ENCODE measurements at regions not wholly inside any gene's neighbourhood (a gene's known extent, or its start where the extent isn't known, plus 50 kb on each side); places are given as distances from the start of the nearest gene placed in this dataset.

DNA sequence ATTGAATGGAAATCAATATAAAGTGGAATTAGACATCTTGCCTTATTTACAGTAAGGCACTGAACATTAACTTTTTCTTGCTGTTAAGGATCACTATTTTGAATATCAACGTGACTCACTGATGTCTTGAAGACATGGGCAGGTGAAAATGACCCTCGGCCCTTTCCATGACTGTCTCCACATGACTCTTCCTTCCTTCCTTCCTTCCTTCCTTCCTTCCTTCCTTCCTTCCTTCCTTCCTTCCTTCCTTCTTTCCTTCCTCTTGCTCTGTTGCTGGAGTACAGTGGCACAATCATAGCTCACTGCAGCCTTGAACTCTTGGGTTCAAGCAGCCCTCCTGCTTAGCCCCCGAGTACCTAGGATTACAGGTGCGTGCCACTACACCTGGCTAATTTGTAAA is 52.2 kb upstream of the TOX2 start (continued):
- TF ChIP-seq, protein P1, sequence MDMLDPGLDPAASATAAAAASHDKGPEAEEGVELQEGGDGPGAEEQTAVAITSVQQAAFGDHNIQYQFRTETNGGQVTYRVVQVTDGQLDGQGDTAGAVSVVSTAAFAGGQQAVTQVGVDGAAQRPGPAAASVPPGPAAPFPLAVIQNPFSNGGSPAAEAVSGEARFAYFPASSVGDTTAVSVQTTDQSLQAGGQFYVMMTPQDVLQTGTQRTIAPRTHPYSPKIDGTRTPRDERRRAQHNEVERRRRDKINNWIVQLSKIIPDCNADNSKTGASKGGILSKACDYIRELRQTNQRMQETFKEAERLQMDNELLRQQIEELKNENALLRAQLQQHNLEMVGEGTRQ (CRISPR knock-in tag; IDR thresholded peaks at IDR 0.05), result no peak
- TF ChIP-seq, protein P2, sequence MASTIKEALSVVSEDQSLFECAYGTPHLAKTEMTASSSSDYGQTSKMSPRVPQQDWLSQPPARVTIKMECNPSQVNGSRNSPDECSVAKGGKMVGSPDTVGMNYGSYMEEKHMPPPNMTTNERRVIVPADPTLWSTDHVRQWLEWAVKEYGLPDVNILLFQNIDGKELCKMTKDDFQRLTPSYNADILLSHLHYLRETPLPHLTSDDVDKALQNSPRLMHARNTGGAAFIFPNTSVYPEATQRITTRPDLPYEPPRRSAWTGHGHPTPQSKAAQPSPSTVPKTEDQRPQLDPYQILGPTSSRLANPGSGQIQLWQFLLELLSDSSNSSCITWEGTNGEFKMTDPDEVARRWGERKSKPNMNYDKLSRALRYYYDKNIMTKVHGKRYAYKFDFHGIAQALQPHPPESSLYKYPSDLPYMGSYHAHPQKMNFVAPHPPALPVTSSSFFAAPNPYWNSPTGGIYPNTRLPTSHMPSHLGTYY (CRISPR knock-in tag; IDR thresholded peaks at IDR 0.05), result no peak
- TF ChIP-seq, protein P3, sequence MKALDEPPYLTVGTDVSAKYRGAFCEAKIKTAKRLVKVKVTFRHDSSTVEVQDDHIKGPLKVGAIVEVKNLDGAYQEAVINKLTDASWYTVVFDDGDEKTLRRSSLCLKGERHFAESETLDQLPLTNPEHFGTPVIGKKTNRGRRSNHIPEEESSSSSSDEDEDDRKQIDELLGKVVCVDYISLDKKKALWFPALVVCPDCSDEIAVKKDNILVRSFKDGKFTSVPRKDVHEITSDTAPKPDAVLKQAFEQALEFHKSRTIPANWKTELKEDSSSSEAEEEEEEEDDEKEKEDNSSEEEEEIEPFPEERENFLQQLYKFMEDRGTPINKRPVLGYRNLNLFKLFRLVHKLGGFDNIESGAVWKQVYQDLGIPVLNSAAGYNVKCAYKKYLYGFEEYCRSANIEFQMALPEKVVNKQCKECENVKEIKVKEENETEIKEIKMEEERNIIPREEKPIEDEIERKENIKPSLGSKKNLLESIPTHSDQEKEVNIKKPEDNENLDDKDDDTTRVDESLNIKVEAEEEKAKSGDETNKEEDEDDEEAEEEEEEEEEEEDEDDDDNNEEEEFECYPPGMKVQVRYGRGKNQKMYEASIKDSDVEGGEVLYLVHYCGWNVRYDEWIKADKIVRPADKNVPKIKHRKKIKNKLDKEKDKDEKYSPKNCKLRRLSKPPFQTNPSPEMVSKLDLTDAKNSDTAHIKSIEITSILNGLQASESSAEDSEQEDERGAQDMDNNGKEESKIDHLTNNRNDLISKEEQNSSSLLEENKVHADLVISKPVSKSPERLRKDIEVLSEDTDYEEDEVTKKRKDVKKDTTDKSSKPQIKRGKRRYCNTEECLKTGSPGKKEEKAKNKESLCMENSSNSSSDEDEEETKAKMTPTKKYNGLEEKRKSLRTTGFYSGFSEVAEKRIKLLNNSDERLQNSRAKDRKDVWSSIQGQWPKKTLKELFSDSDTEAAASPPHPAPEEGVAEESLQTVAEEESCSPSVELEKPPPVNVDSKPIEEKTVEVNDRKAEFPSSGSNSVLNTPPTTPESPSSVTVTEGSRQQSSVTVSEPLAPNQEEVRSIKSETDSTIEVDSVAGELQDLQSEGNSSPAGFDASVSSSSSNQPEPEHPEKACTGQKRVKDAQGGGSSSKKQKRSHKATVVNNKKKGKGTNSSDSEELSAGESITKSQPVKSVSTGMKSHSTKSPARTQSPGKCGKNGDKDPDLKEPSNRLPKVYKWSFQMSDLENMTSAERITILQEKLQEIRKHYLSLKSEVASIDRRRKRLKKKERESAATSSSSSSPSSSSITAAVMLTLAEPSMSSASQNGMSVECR (CRISPR knock-in tag; IDR thresholded peaks at IDR 0.05; ENCODE audit: borderline replicate concordance), result no peak
- no peak for TF ChIP-seq JAZF1 (CRISPR knock-in tag; IDR thresholded peaks at IDR 0.05)
- no peak for TF ChIP-seq NFYB (CRISPR knock-in tag; conservative IDR thresholded peaks at IDR 0.05; ENCODE audit: low read depth)

DNA sequence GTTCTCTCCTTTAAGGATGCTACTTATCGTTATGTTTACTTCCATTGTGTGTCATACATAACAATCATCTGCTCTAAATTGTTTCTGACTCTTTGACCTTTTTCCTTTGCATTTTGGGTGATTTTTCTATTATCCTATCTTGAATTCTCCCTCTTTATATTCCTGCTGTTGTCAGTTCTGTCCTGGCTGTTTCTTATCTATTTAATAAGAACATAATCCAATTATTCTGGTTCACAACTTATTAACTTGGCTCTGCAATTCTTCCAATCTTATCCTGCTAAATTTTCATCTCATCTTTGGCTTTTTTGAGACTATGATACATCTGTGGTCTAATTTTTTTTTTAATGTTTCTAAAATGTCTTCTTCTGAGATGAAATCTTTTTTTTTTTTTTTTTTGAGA is 54.7 kb upstream of the TOX2 start:
- no peaks in the 10 kb centered on the region for H3K4me1 Mint-ChIP-seq
- TF ChIP-seq ESRRA (CRISPR knock-in tag; IDR thresholded peaks at IDR 0.05; ENCODE audit: borderline replicate concordance), result no peak
- TF ChIP-seq TP53 (CRISPR knock-in tag; IDR thresholded peaks at IDR 0.05), result no peak
- no peak for TF ChIP-seq MXD4 (CRISPR knock-in tag; IDR thresholded peaks at IDR 0.05; ENCODE audit: borderline replicate concordance)
- H3K9me3 Mint-ChIP-seq, result no peaks in the 10 kb centered on the region
- no peak for DNase-seq (ENCODE audit: low spot score)
- CTCF ChIA-PET, result no interaction called here
- H3K4me3 Mint-ChIP-seq, result no peak overlapping the region
- POLR2A ChIA-PET, result no interaction called here
- H3K27me3 Mint-ChIP-seq (ENCODE audit: low read depth), result no peaks in the 10 kb centered on the region; the same call in 1 of the 2 replicates
- no peak for ATAC-seq
- H3K27ac Mint-ChIP-seq, result no peak overlapping the region
- H3K36me3 Mint-ChIP-seq, result no peaks in the 10 kb centered on the region

DNA sequence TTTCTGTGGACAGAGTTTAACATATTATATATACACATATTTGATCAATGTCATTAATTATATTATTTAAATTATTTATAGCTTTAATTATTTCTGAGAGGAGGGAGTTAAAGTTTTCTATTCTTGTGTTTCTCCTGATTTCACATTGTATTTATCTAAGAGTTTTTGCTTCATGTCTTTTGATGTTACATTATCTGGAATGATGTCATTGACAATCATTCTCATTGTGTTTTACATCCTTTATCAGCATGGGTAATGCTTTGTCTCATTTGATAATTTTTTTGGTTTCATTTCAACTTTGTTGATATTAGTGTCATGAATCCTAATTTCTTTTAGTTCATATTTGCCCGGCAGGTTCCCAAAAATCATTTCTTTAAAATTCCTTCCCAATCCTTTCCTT is 56.7 kb upstream of the TOX2 start:
- CTCF ChIA-PET, result no interaction called here
- Mint-ChIP-seq H3K27me3 (ENCODE audit: low read depth) (no peaks in the 10 kb centered on the region; the same call in 1 of the 2 replicates), H3K4me1 (no peaks in the 10 kb centered on the region), H3K36me3 (no peaks in the 10 kb centered on the region), H3K9me3 (no peaks in the 10 kb centered on the region), H3K27ac (no peak overlapping the region), H3K4me3 (no peak overlapping the region)
- ATAC-seq (no peak), DNase-seq (ENCODE audit: low spot score) (no peak)
- TF ChIP-seq ZNF263 (CRISPR knock-in tag; IDR thresholded peaks at IDR 0.05; ENCODE audit: low read depth) (no peak), JUN (CRISPR knock-in tag; IDR thresholded peaks at IDR 0.05) (no peak), SMAD3 (CRISPR knock-in tag; IDR thresholded peaks at IDR 0.05; ENCODE audit: borderline replicate concordance) (no peak), CREB1 (CRISPR knock-in tag; IDR thresholded peaks at IDR 0.05) (no peak)
- TF ChIP-seq, protein P4, sequence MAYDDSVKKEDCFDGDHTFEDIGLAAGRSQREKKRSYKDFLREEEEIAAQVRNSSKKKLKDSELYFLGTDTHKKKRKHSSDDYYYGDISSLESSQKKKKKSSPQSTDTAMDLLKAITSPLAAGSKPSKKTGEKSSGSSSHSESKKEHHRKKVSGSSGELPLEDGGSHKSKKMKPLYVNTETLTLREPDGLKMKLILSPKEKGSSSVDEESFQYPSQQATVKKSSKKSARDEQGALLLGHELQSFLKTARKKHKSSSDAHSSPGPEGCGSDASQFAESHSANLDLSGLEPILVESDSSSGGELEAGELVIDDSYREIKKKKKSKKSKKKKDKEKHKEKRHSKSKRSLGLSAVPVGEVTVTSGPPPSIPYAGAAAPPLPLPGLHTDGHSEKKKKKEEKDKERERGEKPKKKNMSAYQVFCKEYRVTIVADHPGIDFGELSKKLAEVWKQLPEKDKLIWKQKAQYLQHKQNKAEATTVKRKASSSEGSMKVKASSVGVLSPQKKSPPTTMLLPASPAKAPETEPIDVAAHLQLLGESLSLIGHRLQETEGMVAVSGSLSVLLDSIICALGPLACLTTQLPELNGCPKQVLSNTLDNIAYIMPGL (CRISPR knock-in tag; IDR thresholded peaks at IDR 0.05), result no peak
- TF ChIP-seq, protein P5, sequence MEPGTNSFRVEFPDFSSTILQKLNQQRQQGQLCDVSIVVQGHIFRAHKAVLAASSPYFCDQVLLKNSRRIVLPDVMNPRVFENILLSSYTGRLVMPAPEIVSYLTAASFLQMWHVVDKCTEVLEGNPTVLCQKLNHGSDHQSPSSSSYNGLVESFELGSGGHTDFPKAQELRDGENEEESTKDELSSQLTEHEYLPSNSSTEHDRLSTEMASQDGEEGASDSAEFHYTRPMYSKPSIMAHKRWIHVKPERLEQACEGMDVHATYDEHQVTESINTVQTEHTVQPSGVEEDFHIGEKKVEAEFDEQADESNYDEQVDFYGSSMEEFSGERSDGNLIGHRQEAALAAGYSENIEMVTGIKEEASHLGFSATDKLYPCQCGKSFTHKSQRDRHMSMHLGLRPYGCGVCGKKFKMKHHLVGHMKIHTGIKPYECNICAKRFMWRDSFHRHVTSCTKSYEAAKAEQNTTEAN (CRISPR knock-in tag; IDR thresholded peaks at IDR 0.05), result no peak
- TF ChIP-seq, protein P1 (CRISPR knock-in tag; IDR thresholded peaks at IDR 0.05), result no peak
- TF ChIP-seq, protein P6, sequence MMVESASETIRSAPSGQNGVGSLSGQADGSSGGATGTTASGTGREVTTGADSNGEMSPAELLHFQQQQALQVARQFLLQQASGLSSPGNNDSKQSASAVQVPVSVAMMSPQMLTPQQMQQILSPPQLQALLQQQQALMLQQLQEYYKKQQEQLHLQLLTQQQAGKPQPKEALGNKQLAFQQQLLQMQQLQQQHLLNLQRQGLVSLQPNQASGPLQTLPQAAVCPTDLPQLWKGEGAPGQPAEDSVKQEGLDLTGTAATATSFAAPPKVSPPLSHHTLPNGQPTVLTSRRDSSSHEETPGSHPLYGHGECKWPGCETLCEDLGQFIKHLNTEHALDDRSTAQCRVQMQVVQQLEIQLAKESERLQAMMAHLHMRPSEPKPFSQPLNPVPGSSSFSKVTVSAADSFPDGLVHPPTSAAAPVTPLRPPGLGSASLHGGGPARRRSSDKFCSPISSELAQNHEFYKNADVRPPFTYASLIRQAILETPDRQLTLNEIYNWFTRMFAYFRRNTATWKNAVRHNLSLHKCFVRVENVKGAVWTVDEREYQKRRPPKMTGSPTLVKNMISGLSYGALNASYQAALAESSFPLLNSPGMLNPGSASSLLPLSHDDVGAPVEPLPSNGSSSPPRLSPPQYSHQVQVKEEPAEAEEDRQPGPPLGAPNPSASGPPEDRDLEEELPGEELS (CRISPR knock-in tag; IDR thresholded peaks at IDR 0.05), result no peak
- POLR2A ChIA-PET, result no interaction called here
